PC-9 (cell line): ENCODE measurements at regions not wholly inside any gene's neighbourhood (a gene's known extent, or its start where the extent isn't known, plus 50 kb on each side); places are given as distances from the start of the nearest gene placed in this dataset.

ENCODE experiments used
- EZH2 ChIP-seq: fragments of 200-600 bp; sonication (generic); IDR thresholded peaks from 2 replicates; pipeline ENCODE4 v1.8.0; 2017; ENCODE audit warnings: antibody characterized with exemption, low read depth
- TF ChIP-seq, protein P1 (sequence below): fragments of 200-600 bp; sonication (generic); conservative IDR thresholded peaks from 2 replicates; pipeline ENCODE4 v1.6.1; 2017; ENCODE audit warnings: mixed run types, antibody characterized with exemption, mild to moderate bottlenecking, moderate library complexity

GRCh38 chr4:33262824-33263223, 2542.7 kb downstream of the PCDH7 start:
- TF ChIP-seq, protein P1, sequence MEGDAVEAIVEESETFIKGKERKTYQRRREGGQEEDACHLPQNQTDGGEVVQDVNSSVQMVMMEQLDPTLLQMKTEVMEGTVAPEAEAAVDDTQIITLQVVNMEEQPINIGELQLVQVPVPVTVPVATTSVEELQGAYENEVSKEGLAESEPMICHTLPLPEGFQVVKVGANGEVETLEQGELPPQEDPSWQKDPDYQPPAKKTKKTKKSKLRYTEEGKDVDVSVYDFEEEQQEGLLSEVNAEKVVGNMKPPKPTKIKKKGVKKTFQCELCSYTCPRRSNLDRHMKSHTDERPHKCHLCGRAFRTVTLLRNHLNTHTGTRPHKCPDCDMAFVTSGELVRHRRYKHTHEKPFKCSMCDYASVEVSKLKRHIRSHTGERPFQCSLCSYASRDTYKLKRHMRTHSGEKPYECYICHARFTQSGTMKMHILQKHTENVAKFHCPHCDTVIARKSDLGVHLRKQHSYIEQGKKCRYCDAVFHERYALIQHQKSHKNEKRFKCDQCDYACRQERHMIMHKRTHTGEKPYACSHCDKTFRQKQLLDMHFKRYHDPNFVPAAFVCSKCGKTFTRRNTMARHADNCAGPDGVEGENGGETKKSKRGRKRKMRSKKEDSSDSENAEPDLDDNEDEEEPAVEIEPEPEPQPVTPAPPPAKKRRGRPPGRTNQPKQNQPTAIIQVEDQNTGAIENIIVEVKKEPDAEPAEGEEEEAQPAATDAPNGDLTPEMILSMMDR = no peak
- no peak for TF ChIP-seq EZH2
